ENCODE measurements at regions not wholly inside any gene's neighbourhood (a gene's known extent, or its start where the extent isn't known, plus 50 kb on each side); places are given as distances from the start of the nearest gene placed in this dataset.

GRCh38 chr6:113558431-113558830, 298.7 kb upstream of the MARCKS start:
- H3K4me1 ChIP-seq (ENCODE audit: control insufficient read depth in 1 of 2, extremely low read depth in 1 of 2, insufficient read depth in 2 of 2, low read length in 2 of 2): no peaks in the 10 kb centered on the region
- no peak overlapping the region for H3K27ac ChIP-seq (ENCODE audit: low read length)
- Mint-ChIP-seq H3K4me1 (no peaks in the 10 kb centered on the region), H3K9me3 (no peaks in the 10 kb centered on the region), H3K36me3 (no peaks in the 10 kb centered on the region), H3K27me3 (peaks cover 0 to 3% of the 10 kb centered on the region in 2 donors), H3K4me3 (no peak overlapping the region), H3K27ac (no peak overlapping the region)
- ATAC-seq (replicated peaks in 1 of 4): no peak
- no peaks in the 10 kb centered on the region for H3K9me3 ChIP-seq
- H3K4me3 ChIP-seq (ENCODE audit: control insufficient read depth in 1 of 2, extremely low read depth in 1 of 2, low read length in 1 of 2): no peak overlapping the region
- no peaks in the 10 kb centered on the region for H3K27me3 ChIP-seq (replicated peaks in 1 of 2; ENCODE audit: control insufficient read depth in 2 of 2, extremely low read depth in 1 of 2, insufficient read depth in 2 of 2, low read length in 1 of 2)
- CTCF ChIA-PET: interaction anchor here in 1 of 2 donors (0.6 kb wide), 1 partner anchor 218 kb away, joined by 10 read pairs; no protein-coding TSS in a partner anchor
- no peaks in the 10 kb centered on the region for H3K36me3 ChIP-seq (ENCODE audit: control insufficient read depth in 2 of 2, extremely low read depth in 1 of 2, insufficient read depth in 1 of 2, low read length in 1 of 2)
- no peak for DNase-seq
- POLR2A ChIA-PET: no interaction called here

GRCh38 chr6:113558966-113559365, 298.2 kb upstream of the MARCKS start:
- no peak for DNase-seq
- Mint-ChIP-seq H3K9me3 (no peaks in the 10 kb centered on the region), H3K4me1 (no peaks in the 10 kb centered on the region), H3K27ac (no peak overlapping the region), H3K27me3 (peaks cover 0 to 3% of the 10 kb centered on the region in 2 donors), H3K4me3 (no peak overlapping the region), H3K36me3 (no peaks in the 10 kb centered on the region)
- POLR2A ChIA-PET: no interaction called here
- CTCF ChIA-PET: interaction anchor here in 1 of 2 donors (0.6 kb wide), 1 partner anchor 219 kb away, joined by 10 read pairs; no protein-coding TSS in a partner anchor
- Histone ChIP-seq H3K36me3 (ENCODE audit: control insufficient read depth in 2 of 2, extremely low read depth in 1 of 2, insufficient read depth in 1 of 2, low read length in 1 of 2) (no peaks in the 10 kb centered on the region), H3K4me3 (ENCODE audit: control insufficient read depth in 1 of 2, extremely low read depth in 1 of 2, low read length in 1 of 2) (no peak overlapping the region), H3K27me3 (replicated peaks in 1 of 2; ENCODE audit: control insufficient read depth in 2 of 2, extremely low read depth in 1 of 2, insufficient read depth in 2 of 2, low read length in 1 of 2) (no peaks in the 10 kb centered on the region), H3K9me3 (no peaks in the 10 kb centered on the region), H3K27ac (ENCODE audit: low read length) (no peak overlapping the region), H3K4me1 (ENCODE audit: control insufficient read depth in 1 of 2, extremely low read depth in 1 of 2, insufficient read depth in 2 of 2, low read length in 2 of 2) (no peaks in the 10 kb centered on the region)
- no peak for ATAC-seq (replicated peaks in 1 of 4)

GRCh38 chr6:113560376-113560775, 296.8 kb upstream of the MARCKS start:
- H3K27ac Mint-ChIP-seq: no peak overlapping the region
- POLR2A ChIA-PET: interaction anchor here in 1 of 2 donors (0.6 kb wide), 1 partner anchor 246 kb away, joined by 4 read pairs; no protein-coding TSS in a partner anchor

DNA sequence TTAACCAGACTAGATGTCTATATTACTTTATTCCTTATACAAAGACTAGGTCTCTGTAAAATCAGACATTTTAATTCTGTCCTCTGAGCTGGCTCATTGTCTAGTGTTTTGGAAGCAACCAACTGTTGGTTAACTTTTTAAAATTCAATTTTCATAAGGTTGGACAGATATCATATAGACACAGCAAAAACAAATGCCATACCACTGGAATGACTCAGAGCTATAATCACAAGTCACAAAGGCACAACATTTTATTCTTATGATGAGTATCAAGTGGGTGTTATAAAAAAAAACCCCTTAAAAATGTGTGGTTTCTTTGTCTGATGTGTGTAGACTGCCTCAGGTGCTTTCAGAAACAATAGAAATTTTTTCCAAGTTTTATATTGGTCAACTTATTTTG, 296.2 kb upstream of the MARCKS start:
- Histone ChIP-seq H3K27me3 (replicated peaks in 1 of 2; ENCODE audit: control insufficient read depth in 2 of 2, extremely low read depth in 1 of 2, insufficient read depth in 2 of 2, low read length in 1 of 2) (no peaks in the 10 kb centered on the region), H3K27ac (ENCODE audit: low read length) (no peak overlapping the region), H3K36me3 (ENCODE audit: control insufficient read depth in 2 of 2, extremely low read depth in 1 of 2, insufficient read depth in 1 of 2, low read length in 1 of 2) (no peaks in the 10 kb centered on the region), H3K4me1 (ENCODE audit: control insufficient read depth in 1 of 2, extremely low read depth in 1 of 2, insufficient read depth in 2 of 2, low read length in 2 of 2) (no peaks in the 10 kb centered on the region), H3K4me3 (ENCODE audit: control insufficient read depth in 1 of 2, extremely low read depth in 1 of 2, low read length in 1 of 2) (no peak overlapping the region), H3K9me3 (no peaks in the 10 kb centered on the region)
- ChIA-PET POLR2A (interaction anchor here in 1 of 2 donors (0.6 kb wide), 1 partner anchor 246 kb away, joined by 4 read pairs; no protein-coding TSS in a partner anchor), CTCF (no interaction called here)
- Mint-ChIP-seq H3K27me3 (peaks cover 0 to 3% of the 10 kb centered on the region in 2 donors), H3K4me1 (no peaks in the 10 kb centered on the region), H3K4me3 (no peak overlapping the region), H3K9me3 (no peaks in the 10 kb centered on the region), H3K27ac (no peak overlapping the region), H3K36me3 (no peaks in the 10 kb centered on the region)
- ATAC-seq (replicated peaks in 1 of 4) (no peak), DNase-seq (no peak)

More at GRCh38 chr6:113560376-113560775, 296.8 kb upstream of the MARCKS start:
- H3K27me3 ChIP-seq (replicated peaks in 1 of 2; ENCODE audit: control insufficient read depth in 2 of 2, extremely low read depth in 1 of 2, insufficient read depth in 2 of 2, low read length in 1 of 2): no peaks in the 10 kb centered on the region
- H3K4me3 ChIP-seq (ENCODE audit: control insufficient read depth in 1 of 2, extremely low read depth in 1 of 2, low read length in 1 of 2): no peak overlapping the region
- no peak for DNase-seq
- H3K27me3 Mint-ChIP-seq: peaks cover 0 to 3% of the 10 kb centered on the region in 2 donors
- no peaks in the 10 kb centered on the region for H3K4me1 ChIP-seq (ENCODE audit: control insufficient read depth in 1 of 2, extremely low read depth in 1 of 2, insufficient read depth in 2 of 2, low read length in 2 of 2)
- H3K4me3 Mint-ChIP-seq: no peak overlapping the region
- no peak for ATAC-seq (replicated peaks in 1 of 4)
- no peaks in the 10 kb centered on the region for H3K9me3 ChIP-seq
- CTCF ChIA-PET: no interaction called here
- H3K4me1 Mint-ChIP-seq: no peaks in the 10 kb centered on the region
- no CpG with 5 or more reads among the region's 1 CpG for WGBS (ENCODE audit: insufficient coverage)
- H3K36me3 ChIP-seq (ENCODE audit: control insufficient read depth in 2 of 2, extremely low read depth in 1 of 2, insufficient read depth in 1 of 2, low read length in 1 of 2): no peaks in the 10 kb centered on the region
- H3K9me3 Mint-ChIP-seq: no peaks in the 10 kb centered on the region
- H3K27ac ChIP-seq (ENCODE audit: low read length): no peak overlapping the region
- no peaks in the 10 kb centered on the region for H3K36me3 Mint-ChIP-seq

DNA sequence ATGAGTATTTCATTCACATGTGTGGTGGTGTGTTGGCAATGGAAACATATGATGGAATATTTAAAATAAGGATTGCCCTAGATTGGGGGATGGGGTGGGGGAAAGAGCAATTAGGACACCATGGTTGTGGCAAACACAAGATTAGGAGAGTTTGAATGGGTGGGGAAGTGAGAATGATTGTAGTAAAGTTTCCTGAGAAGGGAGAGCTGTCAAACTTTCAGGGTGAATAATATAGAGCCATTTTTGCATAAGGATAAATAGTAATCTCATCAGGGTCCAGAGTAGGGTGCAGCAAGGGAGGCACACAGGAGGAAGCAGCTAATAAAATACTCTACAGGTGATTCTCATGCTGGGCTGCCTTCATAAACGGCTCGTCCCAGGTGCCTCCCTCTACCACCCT, 294.9 kb upstream of the MARCKS start:
- no peak for ATAC-seq (replicated peaks in 1 of 4)
- H3K27ac ChIP-seq (ENCODE audit: low read length): no peak overlapping the region
- H3K36me3 ChIP-seq (ENCODE audit: control insufficient read depth in 2 of 2, extremely low read depth in 1 of 2, insufficient read depth in 1 of 2, low read length in 1 of 2): no peaks in the 10 kb centered on the region
- H3K4me3 Mint-ChIP-seq: no peak overlapping the region
- POLR2A ChIA-PET: interaction anchor here in 1 of 2 donors (0.7 kb wide), 1 partner anchor 122 kb away, joined by 6 read pairs; no protein-coding TSS in a partner anchor
- H3K27me3 ChIP-seq (replicated peaks in 1 of 2; ENCODE audit: control insufficient read depth in 2 of 2, extremely low read depth in 1 of 2, insufficient read depth in 2 of 2, low read length in 1 of 2): no peaks in the 10 kb centered on the region
- peaks cover 0 to 3% of the 10 kb centered on the region in 2 donors for H3K27me3 Mint-ChIP-seq
- H3K9me3 Mint-ChIP-seq: no peaks in the 10 kb centered on the region
- no CpG with 5 or more reads among the region's 2 CpGs for WGBS (ENCODE audit: insufficient coverage)
- H3K4me3 ChIP-seq (ENCODE audit: control insufficient read depth in 1 of 2, extremely low read depth in 1 of 2, low read length in 1 of 2): no peak overlapping the region
- H3K27ac Mint-ChIP-seq: no peak overlapping the region
- H3K4me1 Mint-ChIP-seq: no peaks in the 10 kb centered on the region
- DNase-seq: no peak
- CTCF ChIA-PET: no interaction called here
- H3K9me3 ChIP-seq: no peaks in the 10 kb centered on the region
- H3K4me1 ChIP-seq (ENCODE audit: control insufficient read depth in 1 of 2, extremely low read depth in 1 of 2, insufficient read depth in 2 of 2, low read length in 2 of 2): no peaks in the 10 kb centered on the region
- H3K36me3 Mint-ChIP-seq: no peaks in the 10 kb centered on the region

DNA sequence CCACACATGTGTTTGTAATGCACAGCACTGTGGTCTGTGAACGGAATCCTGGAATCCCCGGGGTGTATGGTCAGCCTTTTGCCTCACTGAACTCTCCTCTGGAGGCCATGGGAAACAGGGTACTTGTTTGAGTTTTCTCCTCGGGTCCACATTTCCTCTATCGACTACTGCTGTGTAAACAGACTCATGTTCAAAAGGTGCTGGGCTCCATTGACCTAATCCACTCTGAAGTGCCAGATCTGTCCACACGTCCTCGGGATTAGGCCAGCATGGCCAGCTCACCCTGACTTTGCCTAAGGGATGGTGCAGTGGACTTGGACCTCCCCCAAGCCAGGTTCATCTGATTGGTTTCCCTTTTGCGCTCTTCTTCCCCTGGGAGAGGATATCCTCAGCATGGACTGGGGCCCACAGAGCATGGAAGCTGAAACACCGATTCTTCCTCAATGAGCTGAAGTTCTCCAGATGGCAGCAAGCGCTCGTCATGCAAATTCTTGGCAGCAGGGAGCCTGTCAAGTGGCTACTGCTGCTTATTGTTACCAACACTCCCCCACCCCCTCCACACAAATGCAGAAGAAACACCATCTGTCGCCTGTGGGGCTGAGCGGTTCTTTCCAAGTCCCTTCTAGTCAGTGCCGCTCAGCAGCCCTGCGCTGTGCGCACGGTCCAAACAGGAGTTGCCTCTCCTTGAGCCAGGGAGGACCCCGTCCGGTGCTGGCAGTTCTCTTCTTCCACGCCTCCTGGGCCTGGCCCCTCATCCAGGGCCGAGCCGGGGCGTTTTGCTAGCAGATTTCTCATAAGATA, 292.6 kb upstream of the MARCKS start:
- H3K36me3 Mint-ChIP-seq: no peaks in the 10 kb centered on the region
- H3K4me1 ChIP-seq (ENCODE audit: control insufficient read depth in 1 of 2, extremely low read depth in 1 of 2, insufficient read depth in 2 of 2, low read length in 2 of 2): no peaks in the 10 kb centered on the region
- no peaks in the 10 kb centered on the region for H3K9me3 Mint-ChIP-seq
- no peaks in the 10 kb centered on the region for H3K4me1 Mint-ChIP-seq
- H3K4me3 Mint-ChIP-seq: no peak overlapping the region
- no peaks in the 10 kb centered on the region for H3K27me3 ChIP-seq (replicated peaks in 1 of 2; ENCODE audit: control insufficient read depth in 2 of 2, extremely low read depth in 1 of 2, insufficient read depth in 2 of 2, low read length in 1 of 2)
- CTCF ChIA-PET: no interaction called here
- peak in 1 of 35 experiments; percentile 2 for DNase-seq
- no peaks in the 10 kb centered on the region for H3K36me3 ChIP-seq (ENCODE audit: control insufficient read depth in 2 of 2, extremely low read depth in 1 of 2, insufficient read depth in 1 of 2, low read length in 1 of 2)
- no peak overlapping the region for H3K4me3 ChIP-seq (ENCODE audit: control insufficient read depth in 1 of 2, extremely low read depth in 1 of 2, low read length in 1 of 2)
- H3K27me3 Mint-ChIP-seq: no peaks in the 10 kb centered on the region
- no peak overlapping the region for H3K27ac Mint-ChIP-seq
- ATAC-seq (replicated peaks in 1 of 4): no peak
- H3K9me3 ChIP-seq: no peaks in the 10 kb centered on the region
- WGBS (ENCODE audit: insufficient coverage): 45% methylated on average over 19 of the region's 22 CpGs
- no peak overlapping the region for H3K27ac ChIP-seq (ENCODE audit: low read length)
- POLR2A ChIA-PET: no interaction called here
